ENCODE measurements at regions not wholly inside any gene's neighbourhood (a gene's known extent, or its start where the extent isn't known, plus 50 kb on each side); places are given as distances from the start of the nearest gene placed in this dataset.

- no peak for TF ChIP-seq CTCF (IDR thresholded peaks at IDR 0.05; ENCODE audit: extremely low read depth in 1 of 2, insufficient read depth in 1 of 2, low read depth in 1 of 2, low read length in 2 of 2)
- no peak for TF ChIP-seq MYC (IDR thresholded peaks at IDR 0.05; ENCODE audit: low read depth, low read length)
- no peak for TF ChIP-seq MAX (IDR thresholded peaks at IDR 0.05; ENCODE audit: insufficient read depth, insufficient read length)
- TF ChIP-seq EZH2 (IDR thresholded peaks at IDR 0.05; ENCODE audit: borderline replicate concordance, low read depth, low read length, severe bottlenecking): no peak
These were observed 469.8 kb downstream of the BCAT1 start for GRCh38 chr12:24479131-24479530.
